ENCODE measurements at regions not wholly inside any gene's neighbourhood (a gene's known extent, or its start where the extent isn't known, plus 50 kb on each side); places are given as distances from the start of the nearest gene placed in this dataset.
A peak's percentile ranks its signal among the peaks of the same experiment; 100 is the strongest.

DNA sequence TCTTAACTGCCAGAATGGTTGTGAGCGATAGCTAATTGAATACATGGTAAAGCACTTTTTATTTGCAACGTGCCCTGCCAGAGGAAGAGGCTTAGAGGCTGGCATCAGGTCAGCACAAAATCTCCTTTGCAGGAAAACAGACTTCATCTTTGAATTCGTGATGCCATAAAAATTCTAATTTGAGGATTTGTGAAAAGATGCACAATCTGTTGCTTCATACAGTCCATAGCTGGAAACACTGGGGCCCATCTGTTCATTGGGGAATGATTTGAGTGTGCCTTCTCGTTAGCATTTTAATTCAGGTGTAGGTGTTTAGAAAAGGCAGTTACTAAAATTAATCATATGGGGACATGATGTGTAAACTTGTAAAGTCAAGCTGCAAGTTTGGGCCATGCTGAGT is 876.0 kb downstream of the SLC4A3 start:
- no peak for DNase-seq

- DNase-seq = no peak
These were observed 877.6 kb downstream of the SLC4A3 start for GRCh38 chr2:220504938-220505503.

- no peak for DNase-seq
These were observed 879.0 kb downstream of the SLC4A3 start for GRCh38 chr2:220506466-220506865.

GRCh38 chr2:220509096-220509757 is 881.8 kb downstream of the SLC4A3 start:
- peak; percentile 77 for DNase-seq

- DNase-seq = peak; percentile 47
These were observed 882.5 kb downstream of the SLC4A3 start for GRCh38 chr2:220509966-220510365.

- DNase-seq = no peak
These were observed 883.2 kb downstream of the SLC4A3 start for GRCh38 chr2:220510668-220511067.

GRCh38 chr2:220512419-220512818 is 885.0 kb downstream of the SLC4A3 start:
- no peak for DNase-seq

GRCh38 chr2:220513573-220514288 is 886.3 kb downstream of the SLC4A3 start:
- no peak for DNase-seq

DNA sequence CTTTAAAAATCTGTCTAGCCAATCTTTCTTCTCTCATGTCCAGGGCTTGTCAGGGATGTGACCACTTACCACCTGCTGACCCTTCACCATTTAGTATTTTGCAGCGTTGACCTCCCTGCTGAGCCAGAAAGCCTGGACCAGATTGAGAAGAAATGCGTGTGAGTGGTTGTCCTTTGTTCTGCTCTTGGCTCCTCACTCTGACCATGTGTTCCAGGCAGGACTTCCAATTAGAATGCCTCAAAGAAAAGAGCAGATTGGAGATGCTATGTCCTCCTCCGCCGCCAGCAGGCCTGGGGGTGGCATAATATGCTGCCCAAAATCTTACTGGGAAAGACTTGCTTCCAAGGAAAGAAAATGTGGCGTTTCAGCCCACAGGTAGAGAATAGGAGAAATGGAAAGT is 894.1 kb downstream of the SLC4A3 start:
- no peak for DNase-seq

- DNase-seq = no peak
These were observed 900.8 kb downstream of the SLC4A3 start for GRCh38 chr2:220528180-220528675.

GRCh38 chr2:220531216-220531615 is 903.8 kb downstream of the SLC4A3 start:
- DNase-seq = no peak

GRCh38 chr2:220533485-220533884 is 906.1 kb downstream of the SLC4A3 start:
- no peak for DNase-seq

- no peak for DNase-seq
These were observed 912.1 kb downstream of the SLC4A3 start for GRCh38 chr2:220539481-220539880.

DNA sequence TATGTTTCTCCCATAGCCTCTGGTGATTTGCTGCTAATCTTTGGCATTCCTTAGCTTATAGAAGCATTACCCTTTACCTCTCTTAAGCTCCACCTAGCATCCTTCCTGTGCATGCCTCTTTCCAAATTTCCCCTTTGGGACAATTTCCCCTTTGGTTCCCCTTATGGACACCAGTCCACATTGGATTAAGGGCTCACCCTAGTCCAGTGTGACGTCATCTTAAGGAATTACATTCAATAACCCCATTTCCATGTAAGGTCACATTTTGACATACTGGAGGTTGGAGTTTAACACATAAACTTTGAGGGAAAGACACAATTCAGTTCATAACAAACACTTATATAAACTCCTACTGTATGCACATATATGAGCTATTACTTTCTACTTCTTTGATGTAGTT is 916.6 kb downstream of the SLC4A3 start:
- no peak for DNase-seq

- no peak for DNase-seq
These were observed 923.7 kb downstream of the SLC4A3 start for GRCh38 chr2:220550995-220551700.

- DNase-seq = no peak
These were observed 925.5 kb downstream of the SLC4A3 start for GRCh38 chr2:220552790-220553535.

DNA sequence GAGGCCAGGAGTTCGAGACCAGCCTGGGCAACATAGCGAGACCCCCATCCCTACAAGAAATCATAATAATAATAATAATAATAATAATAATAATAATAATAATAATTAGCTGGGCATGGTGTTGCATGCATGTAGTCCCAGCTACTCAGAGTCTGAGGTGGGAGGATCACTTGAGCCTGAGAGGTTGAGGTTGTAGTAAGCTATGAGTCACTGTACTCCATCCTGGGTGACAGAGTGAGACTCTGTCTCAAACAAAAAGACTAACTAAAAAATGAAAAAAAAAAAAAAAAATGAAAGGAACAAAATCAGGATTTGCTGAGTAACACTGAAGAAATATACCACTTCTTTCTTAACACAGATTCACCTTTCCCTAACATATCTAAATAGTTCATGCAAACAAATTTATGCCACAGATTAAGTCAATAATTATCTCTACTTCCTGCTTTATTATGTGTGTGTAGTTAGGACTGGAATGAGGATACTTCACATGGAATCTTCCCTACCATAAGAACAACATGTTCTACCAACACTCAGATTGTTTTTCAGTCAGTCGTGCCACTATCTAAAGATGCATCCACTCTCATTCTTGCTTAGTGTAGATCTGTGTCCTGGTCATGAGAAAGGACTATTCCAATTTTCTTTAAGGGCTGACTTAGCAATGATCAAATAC is 928.7 kb downstream of the SLC4A3 start:
- DNase-seq = no peak

GRCh38 chr2:220556658-220557057 is 929.2 kb downstream of the SLC4A3 start:
- no peak for DNase-seq

DNA sequence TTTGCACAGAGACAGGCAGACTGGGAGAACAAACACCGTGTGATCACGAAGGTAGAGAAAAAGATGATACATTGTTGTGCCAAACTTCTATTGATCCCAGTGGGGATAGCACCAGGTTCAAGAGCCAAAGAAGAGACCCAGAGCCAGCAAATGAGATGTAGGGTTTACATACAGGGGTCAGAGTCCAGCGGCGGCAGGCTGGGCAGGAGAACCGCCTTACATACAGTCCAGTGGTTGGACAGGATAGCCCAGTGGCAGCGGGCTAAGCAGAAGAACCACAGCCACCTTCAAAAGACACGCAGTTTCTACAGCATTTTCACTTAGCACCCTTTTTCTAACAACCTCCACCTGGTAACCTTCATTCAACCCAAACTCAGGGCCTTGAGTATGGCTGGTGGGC is 932.8 kb downstream of the SLC4A3 start:
- no peak for DNase-seq

GRCh38 chr2:220562375-220563140 is 935.1 kb downstream of the SLC4A3 start:
- no peak for DNase-seq

GRCh38 chr2:220568296-220568695 is 940.9 kb downstream of the SLC4A3 start:
- peak; percentile 70 for DNase-seq
